Erythroblast (primary cell): ENCODE measurements at regions not wholly inside any gene's neighbourhood (a gene's known extent, or its start where the extent isn't known, plus 50 kb on each side); places are given as distances from the start of the nearest gene placed in this dataset.

ENCODE experiments used
- GATA1 ChIP-seq: IDR thresholded peaks from 2 replicates; pipeline ENCODE4 v1.6.1; 2011; ENCODE audit warnings: low read depth, mild to moderate bottlenecking, control low read depth, low read length, moderate library complexity
- POLR2A ChIP-seq: IDR thresholded peaks from 2 replicates; pipeline ENCODE4 v1.6.1; 2011; ENCODE audit warnings: mild to moderate bottlenecking, low read length

- TF ChIP-seq POLR2A (no peak), GATA1 (no peak)
Observed at GRCh38 chr6:2593167-2593566, 157.6 kb downstream of the MYLK4 start.
